ENCODE measurements at regions not wholly inside any gene's neighbourhood (a gene's known extent, or its start where the extent isn't known, plus 50 kb on each side); places are given as distances from the start of the nearest gene placed in this dataset.
"Not testable (repeated sequence)": the region's sequence is repeated elsewhere in the genome, so short reads cannot be mapped to it uniquely, and the experiment has no call there.

GRCh38 chr14:97773598-97773997 is 976.4 kb downstream of the VRK1 start:
- DNase-seq, result no peak

GRCh38 chr14:97776890-97777558 is 979.8 kb downstream of the VRK1 start:
- DNase-seq, result no peak

- no peak for DNase-seq
Observed at GRCh38 chr14:97777622-97778355, 980.6 kb downstream of the VRK1 start.

GRCh38 chr14:97779140-97779539 is 982.0 kb downstream of the VRK1 start:
- DNase-seq, result no peak

GRCh38 chr14:97780804-97781203 is 983.6 kb downstream of the VRK1 start:
- no peak for DNase-seq

- DNase-seq, result no peak
Observed at GRCh38 chr14:97781961-97782360, 984.8 kb downstream of the VRK1 start.

- no peak for DNase-seq
Observed at GRCh38 chr14:97782871-97783414, 985.8 kb downstream of the VRK1 start.

GRCh38 chr14:97785495-97785894 is 988.3 kb downstream of the VRK1 start:
- DNase-seq, result no peak

GRCh38 chr14:97788364-97788763 is 991.2 kb downstream of the VRK1 start:
- no peak for DNase-seq

GRCh38 chr14:97788846-97789526 is 991.8 kb downstream of the VRK1 start:
- no peak for DNase-seq

GRCh38 chr14:97791072-97791471 is 993.9 kb downstream of the VRK1 start:
- no peak for DNase-seq

- no peak for DNase-seq
Observed at GRCh38 chr14:97791906-97792305, 994.7 kb downstream of the VRK1 start.

GRCh38 chr14:97796511-97796910 is 999.3 kb downstream of the VRK1 start:
- no peak for DNase-seq

- DNase-seq, result no peak
Observed at GRCh38 chr14:97798176-97798575, 1001.0 kb downstream of the VRK1 start.

- DNase-seq, result no peak
Observed at GRCh38 chr14:97802430-97803373, 1005.5 kb downstream of the VRK1 start.

- DNase-seq, result no peak
Observed at GRCh38 chr14:97804056-97804455, 1006.9 kb downstream of the VRK1 start.

- DNase-seq, result no peak
Observed at GRCh38 chr14:97806891-97807290, 1009.7 kb downstream of the VRK1 start.

GRCh38 chr14:97808541-97808940 is 1011.4 kb downstream of the VRK1 start:
- DNase-seq, result not testable (repeated sequence)

GRCh38 chr14:97813556-97813955 is 1016.4 kb downstream of the VRK1 start:
- DNase-seq, result no peak

- no peak for DNase-seq
Observed at GRCh38 chr14:97820781-97821180, 1023.6 kb downstream of the VRK1 start.

GRCh38 chr14:97824218-97824617 is 1027.0 kb downstream of the VRK1 start:
- no peak for DNase-seq

GRCh38 chr14:97827746-97828145 is 1030.6 kb downstream of the VRK1 start:
- no peak for DNase-seq

- DNase-seq, result no peak
Observed at GRCh38 chr14:97832776-97833175, 1035.6 kb downstream of the VRK1 start.

Data from OCI-M1 (cell line).